ENCODE measurements at regions not wholly inside any gene's neighbourhood (a gene's known extent, or its start where the extent isn't known, plus 50 kb on each side); places are given as distances from the start of the nearest gene placed in this dataset.

DNA sequence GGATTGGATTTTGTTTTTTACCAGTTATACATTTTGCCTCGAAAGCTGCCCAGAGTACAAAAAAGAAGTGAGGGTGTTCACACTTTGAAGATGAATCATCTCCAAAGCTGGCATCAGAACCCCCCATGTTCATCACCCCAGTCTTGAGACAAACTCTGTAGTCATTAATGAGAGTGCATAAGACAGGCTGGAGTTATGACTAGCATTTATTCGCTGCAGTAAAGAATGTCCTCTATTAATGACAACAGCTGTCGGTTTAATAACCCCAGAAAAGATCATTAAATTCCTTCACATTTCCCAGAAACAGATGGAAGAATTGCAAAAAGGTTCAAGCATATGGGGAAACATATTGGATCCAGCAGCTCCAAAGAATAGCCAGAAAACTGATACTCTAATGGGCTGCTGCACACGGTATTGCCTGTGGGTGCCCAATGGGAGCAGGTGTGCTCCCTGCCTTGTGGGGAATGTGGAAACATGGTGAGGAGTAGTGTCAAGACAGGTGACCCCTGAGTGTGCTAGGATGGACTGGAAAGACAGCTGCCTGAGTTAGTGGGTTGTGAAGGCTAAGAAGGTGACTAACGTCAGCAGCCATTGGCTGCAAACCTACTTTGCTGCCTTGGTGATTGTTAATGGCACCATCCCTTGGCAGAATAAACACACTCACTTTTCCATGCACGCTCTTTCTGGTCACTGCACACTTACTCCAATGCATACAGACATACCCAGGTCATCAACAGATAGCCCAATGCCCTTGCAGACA, 81.9 kb downstream of the AIPL1 start:
- DNase-seq (ENCODE audit: low read depth in 2 of 2), result no peak
- H3K4me3 ChIP-seq (replicated peaks in 1 of 2; ENCODE audit: low read depth in 2 of 2, low read length in 2 of 2), result no peak overlapping the region
- TF ChIP-seq, protein P1, sequence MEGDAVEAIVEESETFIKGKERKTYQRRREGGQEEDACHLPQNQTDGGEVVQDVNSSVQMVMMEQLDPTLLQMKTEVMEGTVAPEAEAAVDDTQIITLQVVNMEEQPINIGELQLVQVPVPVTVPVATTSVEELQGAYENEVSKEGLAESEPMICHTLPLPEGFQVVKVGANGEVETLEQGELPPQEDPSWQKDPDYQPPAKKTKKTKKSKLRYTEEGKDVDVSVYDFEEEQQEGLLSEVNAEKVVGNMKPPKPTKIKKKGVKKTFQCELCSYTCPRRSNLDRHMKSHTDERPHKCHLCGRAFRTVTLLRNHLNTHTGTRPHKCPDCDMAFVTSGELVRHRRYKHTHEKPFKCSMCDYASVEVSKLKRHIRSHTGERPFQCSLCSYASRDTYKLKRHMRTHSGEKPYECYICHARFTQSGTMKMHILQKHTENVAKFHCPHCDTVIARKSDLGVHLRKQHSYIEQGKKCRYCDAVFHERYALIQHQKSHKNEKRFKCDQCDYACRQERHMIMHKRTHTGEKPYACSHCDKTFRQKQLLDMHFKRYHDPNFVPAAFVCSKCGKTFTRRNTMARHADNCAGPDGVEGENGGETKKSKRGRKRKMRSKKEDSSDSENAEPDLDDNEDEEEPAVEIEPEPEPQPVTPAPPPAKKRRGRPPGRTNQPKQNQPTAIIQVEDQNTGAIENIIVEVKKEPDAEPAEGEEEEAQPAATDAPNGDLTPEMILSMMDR (IDR thresholded peaks at IDR 0.05; ENCODE audit: low read depth, low read length), result no peak

DNA sequence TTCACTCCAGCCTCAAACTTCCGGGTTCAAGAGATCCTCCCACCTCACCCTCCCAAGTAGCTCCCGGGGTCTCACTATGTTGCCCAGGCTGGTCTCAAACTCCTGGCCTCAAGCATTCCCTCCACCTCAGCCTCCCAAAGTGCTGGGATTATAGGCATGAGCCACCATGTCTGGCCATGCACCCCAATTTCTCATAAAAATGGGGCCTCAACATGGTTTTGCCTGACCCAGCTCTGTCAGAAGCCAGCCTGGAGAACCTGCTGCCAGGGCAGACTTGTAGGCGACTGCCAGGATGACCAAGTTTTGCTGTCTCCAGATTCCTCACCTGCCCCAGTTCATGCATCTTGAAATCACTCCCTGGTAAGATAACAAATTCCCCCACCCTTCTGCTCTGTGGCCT, 82.9 kb downstream of the AIPL1 start:
- TF ChIP-seq, protein P1 (IDR thresholded peaks at IDR 0.05; ENCODE audit: low read depth, low read length), result no peak
- no peak for DNase-seq (ENCODE audit: low read depth in 2 of 2)
- no peak overlapping the region for H3K4me3 ChIP-seq (replicated peaks in 1 of 2; ENCODE audit: low read depth in 2 of 2, low read length in 2 of 2)

DNA sequence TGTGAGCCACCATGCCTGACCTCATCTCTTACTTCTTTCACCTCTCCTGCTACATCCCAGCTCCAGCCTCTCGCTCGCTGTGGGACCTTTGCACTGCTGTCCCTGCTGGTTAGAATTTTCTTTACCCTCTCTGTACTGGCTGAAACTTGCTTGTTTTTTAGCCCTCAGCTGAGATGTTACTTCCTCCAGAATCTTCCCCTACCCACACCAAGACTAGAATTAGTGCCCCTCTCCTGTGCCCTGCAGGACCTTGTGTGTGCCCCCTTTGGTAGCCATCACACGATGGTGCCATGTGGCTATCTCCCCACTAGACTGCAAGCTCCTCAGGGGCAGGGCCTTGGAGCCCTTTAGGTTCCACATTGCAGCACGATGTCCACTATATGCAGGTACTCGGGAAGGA, 84.1 kb downstream of the AIPL1 start:
- H3K4me3 ChIP-seq (replicated peaks in 1 of 2; ENCODE audit: low read depth in 2 of 2, low read length in 2 of 2), result no peak overlapping the region
- DNase-seq (ENCODE audit: low read depth in 2 of 2), result no peak
- TF ChIP-seq, protein P1 (IDR thresholded peaks at IDR 0.05; ENCODE audit: low read depth, low read length), result no peak

DNA sequence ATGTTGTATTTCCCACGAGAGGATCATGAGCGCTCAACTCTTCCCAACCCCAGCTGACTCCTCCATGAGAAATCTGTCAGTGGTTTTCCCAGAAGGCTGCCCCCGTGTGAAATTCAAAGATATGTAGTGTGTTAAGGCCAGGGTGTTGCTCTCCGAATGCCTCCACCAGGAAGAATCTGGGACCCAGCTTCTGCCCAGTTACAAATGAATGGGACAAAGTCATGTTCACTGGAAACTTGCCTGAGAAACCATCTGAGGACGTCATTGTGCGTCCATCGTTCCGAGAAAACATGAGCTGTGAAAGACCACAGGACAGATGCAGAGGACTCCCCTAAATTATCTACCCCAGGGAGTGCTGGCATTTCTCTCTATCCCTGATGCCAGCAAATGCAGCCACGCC, 86.0 kb downstream of the AIPL1 start:
- no peak overlapping the region for H3K4me3 ChIP-seq (replicated peaks in 1 of 2; ENCODE audit: low read depth in 2 of 2, low read length in 2 of 2)
- TF ChIP-seq, protein P1 (IDR thresholded peaks at IDR 0.05; ENCODE audit: low read depth, low read length), result no peak

DNA sequence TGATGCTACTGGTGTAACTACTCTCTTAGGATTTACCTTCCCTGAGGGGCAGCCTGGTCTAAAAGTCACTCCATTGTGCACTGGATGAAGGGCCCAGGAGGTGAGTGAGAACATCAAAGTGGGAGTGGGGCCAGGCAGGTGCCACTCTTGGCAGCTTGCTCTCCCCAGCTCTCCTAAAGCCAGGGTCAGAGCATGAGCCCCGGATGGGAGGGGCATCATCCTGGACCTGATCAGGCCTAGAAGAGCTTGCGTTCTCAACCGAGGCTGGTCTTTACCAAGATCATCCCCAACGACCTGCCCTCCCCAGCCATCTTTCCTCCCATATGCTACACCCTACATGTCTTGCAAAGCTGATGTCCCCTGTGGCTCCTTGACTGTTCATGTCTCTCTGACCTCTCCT, 87.1 kb downstream of the AIPL1 start:
- DNase-seq (ENCODE audit: low read depth in 2 of 2), result no peak
- TF ChIP-seq, protein P1 (IDR thresholded peaks at IDR 0.05; ENCODE audit: low read depth, low read length), result no peak

More for the DNA sequence above, 86.0 kb downstream of the AIPL1 start:
- DNase-seq (ENCODE audit: low read depth in 2 of 2), result no peak

DNA sequence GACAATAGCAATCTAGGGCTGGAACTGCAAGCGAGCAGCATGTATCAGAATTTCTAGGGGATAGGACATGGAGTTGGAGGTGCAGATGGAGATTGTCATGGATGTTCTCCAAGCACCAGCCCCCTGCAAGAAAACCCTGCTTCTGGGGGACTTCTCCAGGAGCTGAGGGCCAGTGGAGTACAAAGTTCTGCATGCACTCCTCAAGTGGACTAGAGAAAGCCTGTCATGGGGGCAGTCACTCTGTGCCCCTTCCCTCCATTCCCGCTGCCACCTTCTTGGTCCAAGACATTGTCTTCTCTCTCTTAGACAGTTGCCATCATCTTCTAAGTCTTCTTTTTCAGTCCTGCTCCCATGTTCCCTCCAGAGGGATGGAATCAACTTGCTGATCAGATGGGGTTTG, 87.9 kb downstream of the AIPL1 start:
- no peak for DNase-seq (ENCODE audit: low read depth in 2 of 2)
- no peak overlapping the region for H3K4me3 ChIP-seq (replicated peaks in 1 of 2; ENCODE audit: low read depth in 2 of 2, low read length in 2 of 2)
- TF ChIP-seq, protein P1 (IDR thresholded peaks at IDR 0.05; ENCODE audit: low read depth, low read length), result no peak

More for the DNA sequence above, 87.1 kb downstream of the AIPL1 start:
- no peak overlapping the region for H3K4me3 ChIP-seq (replicated peaks in 1 of 2; ENCODE audit: low read depth in 2 of 2, low read length in 2 of 2)

Data from cardiac fibroblast (primary cell).